ENCODE measurements at regions not wholly inside any gene's neighbourhood (a gene's known extent, or its start where the extent isn't known, plus 50 kb on each side); places are given as distances from the start of the nearest gene placed in this dataset.

DNA sequence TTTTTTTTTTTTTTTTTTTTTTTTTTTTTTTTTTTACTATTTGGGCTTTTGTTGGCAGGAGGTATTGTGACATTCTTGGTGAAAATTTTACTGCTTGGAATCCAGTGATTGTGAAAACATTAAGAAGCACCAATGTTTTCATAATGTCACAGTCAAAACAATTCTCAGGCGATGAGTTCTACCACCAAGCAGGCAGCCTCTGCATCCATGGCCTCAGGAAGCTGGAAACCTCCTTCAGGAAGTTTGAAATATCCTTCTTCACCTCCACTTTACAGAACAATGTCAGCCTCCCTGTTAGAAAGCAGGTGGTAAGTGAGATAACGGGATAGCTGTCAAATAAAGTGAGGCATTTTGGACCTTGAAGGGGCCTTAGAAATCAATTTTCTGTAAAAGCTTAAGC is 98.3 kb downstream of the MEX3B start:
- TF ChIP-seq, protein P1, sequence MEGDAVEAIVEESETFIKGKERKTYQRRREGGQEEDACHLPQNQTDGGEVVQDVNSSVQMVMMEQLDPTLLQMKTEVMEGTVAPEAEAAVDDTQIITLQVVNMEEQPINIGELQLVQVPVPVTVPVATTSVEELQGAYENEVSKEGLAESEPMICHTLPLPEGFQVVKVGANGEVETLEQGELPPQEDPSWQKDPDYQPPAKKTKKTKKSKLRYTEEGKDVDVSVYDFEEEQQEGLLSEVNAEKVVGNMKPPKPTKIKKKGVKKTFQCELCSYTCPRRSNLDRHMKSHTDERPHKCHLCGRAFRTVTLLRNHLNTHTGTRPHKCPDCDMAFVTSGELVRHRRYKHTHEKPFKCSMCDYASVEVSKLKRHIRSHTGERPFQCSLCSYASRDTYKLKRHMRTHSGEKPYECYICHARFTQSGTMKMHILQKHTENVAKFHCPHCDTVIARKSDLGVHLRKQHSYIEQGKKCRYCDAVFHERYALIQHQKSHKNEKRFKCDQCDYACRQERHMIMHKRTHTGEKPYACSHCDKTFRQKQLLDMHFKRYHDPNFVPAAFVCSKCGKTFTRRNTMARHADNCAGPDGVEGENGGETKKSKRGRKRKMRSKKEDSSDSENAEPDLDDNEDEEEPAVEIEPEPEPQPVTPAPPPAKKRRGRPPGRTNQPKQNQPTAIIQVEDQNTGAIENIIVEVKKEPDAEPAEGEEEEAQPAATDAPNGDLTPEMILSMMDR (IDR thresholded peaks at IDR 0.05) = no peak
- no peak for TF ChIP-seq POLR2A (IDR thresholded peaks at IDR 0.05)

Measured in transverse colon (tissue), 3 donors.